HG03108 (cell line): ENCODE measurements at regions not wholly inside any gene's neighbourhood (a gene's known extent, or its start where the extent isn't known, plus 50 kb on each side); places are given as distances from the start of the nearest gene placed in this dataset.
A peak's percentile ranks its signal among the peaks of the same experiment; 100 is the strongest.
"Not testable (repeated sequence)": the region's sequence is repeated elsewhere in the genome, so short reads cannot be mapped to it uniquely, and the experiment has no call there.

ENCODE experiments used
- ATAC-seq: cut with Tn5 transposase; IDR thresholded peaks from one replicate; pipeline ENCODE4 v1.9.1; 2021; ENCODE audit warnings: moderate library complexity; ENCODE audit not compliant: unreplicated experiment

GRCh38 chr5:63128761-63129160, 550.1 kb downstream of the LRRC70 start:
- ATAC-seq: no peak

GRCh38 chr5:63128018-63128417, 549.4 kb downstream of the LRRC70 start:
- peak; percentile 76 for ATAC-seq

- ATAC-seq: no peak
Observed at GRCh38 chr5:63127054-63127453, 548.4 kb downstream of the LRRC70 start.

GRCh38 chr5:63125862-63126261, 547.2 kb downstream of the LRRC70 start:
- peak; percentile 63 for ATAC-seq

DNA sequence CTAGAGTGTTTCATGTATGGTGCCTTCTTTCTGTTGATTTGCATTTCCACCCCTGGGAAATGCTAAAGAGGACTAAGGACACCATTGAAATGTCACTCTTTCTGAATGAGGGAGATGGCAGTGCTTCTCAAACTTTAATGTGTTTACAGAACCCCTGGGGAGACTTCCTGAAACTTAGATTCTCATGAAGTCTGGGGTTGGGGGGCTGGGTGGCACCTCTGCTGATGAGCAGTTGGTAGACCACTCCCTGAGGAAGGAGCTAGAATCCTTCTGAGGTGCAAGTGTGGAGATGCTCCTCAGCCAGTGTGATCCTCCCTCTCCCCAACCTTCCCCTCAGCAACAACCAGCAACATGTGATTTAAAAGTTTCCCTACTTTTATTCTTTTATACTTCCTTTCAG, 546.8 kb downstream of the LRRC70 start:
- no peak for ATAC-seq

DNA sequence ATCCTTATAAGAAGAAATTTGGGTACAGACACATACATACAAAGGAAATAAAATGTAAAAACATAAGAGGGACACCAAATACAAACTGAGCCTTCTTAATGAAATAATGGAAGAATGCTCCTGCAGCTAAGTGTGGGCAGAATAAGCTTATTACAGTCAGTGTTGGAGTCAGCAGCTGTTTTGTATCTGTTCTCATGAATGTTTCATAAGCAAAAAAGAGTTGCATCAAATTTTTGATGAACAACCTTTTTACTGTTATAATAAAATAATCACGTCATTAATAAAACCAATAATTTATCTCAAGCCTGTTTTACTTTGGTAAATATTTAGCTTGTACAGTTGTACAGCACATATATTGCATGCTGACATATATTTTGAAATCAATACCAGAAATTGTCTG, 545.6 kb downstream of the LRRC70 start:
- ATAC-seq: no peak

GRCh38 chr5:63121471-63121870, 542.9 kb downstream of the LRRC70 start:
- no peak for ATAC-seq

- no peak for ATAC-seq
Observed at GRCh38 chr5:63118221-63118620, 539.6 kb downstream of the LRRC70 start.

DNA sequence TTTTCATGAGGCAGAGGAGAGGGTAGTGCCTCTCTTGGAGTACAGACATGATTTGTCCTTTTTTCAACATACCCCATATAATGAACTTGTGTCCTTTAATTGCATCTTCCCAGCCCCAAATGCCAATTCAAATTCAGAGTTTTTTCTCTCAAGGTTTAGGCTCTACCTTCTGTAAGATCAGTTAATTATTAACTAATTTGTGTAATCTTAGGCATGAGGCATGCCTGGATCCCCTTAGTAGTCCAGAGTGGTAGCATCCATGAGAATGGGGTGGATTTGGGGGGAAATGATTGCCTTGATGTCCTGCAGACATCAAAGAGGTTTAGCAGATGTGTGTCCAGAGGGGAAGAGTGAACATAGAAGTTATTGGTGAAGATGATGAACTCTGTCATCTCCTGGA, 533.3 kb downstream of the LRRC70 start:
- ATAC-seq: no peak

DNA sequence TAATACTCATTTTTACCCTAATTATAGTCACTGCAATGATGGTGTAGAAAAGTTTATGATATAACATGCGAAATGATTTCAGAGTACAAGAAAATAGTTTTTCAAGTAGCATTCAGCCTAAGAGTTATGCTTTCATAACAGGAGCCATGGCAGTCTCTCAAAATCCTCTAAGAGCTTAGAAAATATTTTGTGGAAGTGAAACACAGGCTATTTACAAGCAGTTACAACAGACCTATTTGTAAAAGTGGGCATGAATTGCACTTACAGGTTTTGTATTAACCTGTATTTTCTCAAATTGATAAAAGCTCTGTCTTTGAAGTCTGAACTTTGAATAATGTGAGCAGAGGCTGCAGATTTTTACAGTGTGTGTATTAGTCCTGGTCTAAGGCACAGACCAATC, 523.3 kb downstream of the LRRC70 start:
- no peak for ATAC-seq

DNA sequence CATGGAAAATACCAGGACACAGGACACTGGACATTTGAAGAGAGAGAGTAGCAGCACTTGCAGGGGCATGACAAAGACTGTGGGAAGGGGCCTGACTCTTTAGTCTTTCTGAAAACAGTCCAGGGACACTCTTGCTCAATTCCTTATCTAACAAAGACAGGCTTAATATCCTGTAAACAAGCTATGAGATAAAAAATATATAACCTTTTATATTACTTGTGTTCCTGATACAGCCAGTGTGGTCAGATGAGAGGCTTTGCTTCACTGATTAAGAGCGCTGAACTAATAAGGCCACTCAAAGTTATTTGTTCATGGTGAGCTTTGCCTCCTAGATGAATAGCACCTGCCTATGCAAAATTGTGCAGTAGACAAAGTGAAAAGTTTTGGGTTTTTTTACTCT, 518.7 kb downstream of the LRRC70 start:
- no peak for ATAC-seq

DNA sequence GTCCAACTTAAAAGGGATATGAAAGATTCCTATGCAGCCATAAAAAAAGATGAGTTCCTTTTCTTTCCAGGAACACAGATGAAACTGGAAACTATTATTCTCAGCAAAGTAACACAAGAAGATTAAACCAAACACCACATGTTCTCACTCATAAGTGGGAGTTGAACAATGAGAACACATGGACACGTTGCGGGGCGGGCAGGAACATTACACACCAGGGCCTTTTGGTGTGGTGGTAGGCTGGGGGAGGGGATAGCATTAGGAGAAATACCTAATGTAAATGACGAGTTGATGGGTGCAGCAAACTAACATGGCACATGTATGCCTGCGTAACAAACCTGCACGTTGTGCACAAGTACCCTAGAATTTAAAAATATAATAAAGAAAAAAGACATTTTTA, 516.1 kb downstream of the LRRC70 start:
- ATAC-seq: no peak

DNA sequence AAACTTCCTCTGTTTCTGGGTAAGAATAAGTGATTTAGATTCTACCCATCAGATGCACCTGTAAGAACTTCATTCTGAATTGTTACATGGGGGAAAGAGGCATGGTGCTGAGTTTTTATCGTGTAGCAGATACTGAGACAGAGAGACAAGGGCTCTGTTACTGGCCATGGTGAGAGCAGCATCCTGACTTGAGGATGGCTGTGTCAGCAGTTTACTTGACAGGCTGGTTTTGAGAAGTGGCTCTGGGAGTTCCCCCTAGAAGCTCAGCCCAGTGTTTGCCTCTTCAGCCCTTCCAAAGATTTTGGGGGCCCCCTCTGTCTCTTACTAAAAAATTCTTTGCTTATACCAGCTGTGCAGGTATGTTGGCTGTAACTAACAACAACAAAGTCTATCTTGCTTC, 510.5 kb downstream of the LRRC70 start:
- no peak for ATAC-seq

DNA sequence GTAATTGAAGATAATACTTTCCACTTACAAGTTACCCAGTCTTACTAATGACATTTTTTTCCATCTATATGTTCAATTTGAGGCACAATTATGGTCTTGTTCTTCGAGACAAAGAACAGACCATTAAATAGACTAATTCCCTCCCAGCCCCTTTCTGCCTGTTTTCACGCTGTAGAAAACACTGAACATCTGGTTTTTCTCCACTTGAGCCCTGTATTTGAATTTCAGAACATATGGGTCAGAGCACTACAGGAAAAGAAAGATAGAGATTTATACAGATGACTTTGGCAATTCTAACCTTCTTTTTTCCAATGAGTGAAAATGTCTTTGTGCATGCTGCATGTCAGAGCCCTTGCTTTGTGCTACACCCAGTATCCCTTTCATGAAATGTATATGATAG, 506.9 kb downstream of the LRRC70 start:
- ATAC-seq: no peak

DNA sequence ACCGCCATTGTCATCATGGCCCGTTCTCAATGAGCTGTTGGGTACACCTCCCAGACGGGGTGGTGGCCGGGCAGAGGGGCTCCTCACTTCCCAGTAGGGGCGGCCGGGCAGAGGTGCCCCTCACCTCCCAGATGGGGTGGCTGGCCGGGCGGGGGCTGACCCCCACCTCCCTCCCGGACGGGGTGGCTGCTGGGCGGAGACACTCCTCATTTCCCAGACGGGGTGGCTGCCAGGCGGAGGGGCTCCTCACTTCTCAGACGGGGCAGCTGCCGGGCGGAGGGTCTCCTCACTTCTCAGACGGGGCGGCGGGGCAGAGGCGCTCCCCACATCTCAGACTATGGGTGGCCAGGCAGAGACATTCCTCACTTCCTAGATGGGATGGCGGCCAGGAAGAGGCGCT, 505.1 kb downstream of the LRRC70 start:
- ATAC-seq: not testable (repeated sequence)

DNA sequence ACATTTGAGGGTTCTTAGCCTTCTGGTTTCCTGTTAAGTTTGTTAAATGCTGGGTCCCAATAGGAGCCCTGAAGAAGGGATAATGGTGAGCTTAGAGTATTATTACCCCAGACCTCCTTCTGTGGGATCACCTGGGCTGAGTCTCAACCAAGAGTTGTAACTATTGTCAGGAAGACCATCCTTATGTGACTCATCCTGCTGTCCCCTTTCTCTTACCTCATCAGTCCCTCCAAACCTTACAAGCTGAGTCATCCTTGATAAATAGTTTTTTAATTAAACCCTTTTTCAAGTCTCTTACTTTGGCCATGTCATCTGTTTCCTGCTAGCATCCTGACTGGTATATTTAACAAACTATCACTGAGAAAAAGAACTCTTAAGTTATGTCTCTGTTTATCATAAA, 502.8 kb downstream of the LRRC70 start:
- ATAC-seq: no peak

- ATAC-seq: no peak
Observed at GRCh38 chr5:63070001-63070400, 491.4 kb downstream of the LRRC70 start.

- ATAC-seq: no peak
Observed at GRCh38 chr5:63055421-63055820, 476.8 kb downstream of the LRRC70 start.

DNA sequence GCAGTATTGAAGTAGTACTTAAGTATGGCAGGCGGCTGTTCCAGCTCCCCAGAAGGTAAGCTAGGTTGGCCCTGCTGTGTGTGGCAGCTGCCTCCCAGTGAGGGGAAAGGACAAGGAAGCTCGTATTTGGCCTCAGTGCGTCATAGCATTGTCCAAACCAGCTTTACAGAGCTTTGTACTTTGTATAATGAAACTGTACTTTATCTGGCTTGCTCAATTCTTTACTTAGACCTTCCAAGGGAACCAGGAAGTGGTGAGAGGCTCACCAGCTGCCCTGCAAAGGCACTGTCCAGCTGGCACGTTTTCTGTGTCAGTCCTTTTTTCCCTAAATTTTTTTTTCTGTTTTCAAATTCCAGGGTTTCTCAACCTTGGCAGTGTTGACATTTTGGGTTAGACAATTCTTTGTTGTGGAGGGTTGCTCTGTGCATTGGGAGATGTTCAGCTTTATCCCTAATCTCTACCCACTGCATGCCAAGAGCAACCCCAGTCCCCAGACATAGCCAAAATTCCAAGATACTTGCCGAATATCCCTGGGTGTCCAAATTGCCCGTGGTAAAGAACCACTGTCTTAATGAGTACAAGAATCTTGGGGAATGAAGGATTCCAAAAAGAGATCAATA, 474.5 kb downstream of the LRRC70 start:
- no peak for ATAC-seq

- no peak for ATAC-seq
Observed at GRCh38 chr5:63050916-63051315, 472.3 kb downstream of the LRRC70 start.

GRCh38 chr5:63049935-63050334, 471.3 kb downstream of the LRRC70 start:
- ATAC-seq: no peak

DNA sequence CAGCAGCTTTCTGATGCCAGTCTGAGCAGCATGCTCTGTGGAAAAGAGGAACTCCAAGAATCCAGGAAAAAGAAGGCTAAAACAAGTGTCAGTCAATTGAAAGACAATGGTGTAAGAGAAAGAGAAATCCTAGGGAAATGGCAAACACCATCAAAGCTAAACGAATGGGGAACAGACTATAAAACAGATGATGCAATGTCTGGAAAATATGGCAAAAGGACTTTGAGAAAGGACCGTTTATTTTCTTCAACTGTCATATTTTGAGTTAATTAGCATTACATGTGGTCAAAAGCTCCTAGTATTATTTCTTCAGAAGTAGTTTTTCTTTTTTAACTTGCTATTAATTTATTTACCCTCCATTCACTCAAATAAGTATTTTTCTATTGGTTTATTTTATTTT, 465.2 kb downstream of the LRRC70 start:
- no peak for ATAC-seq

- no peak for ATAC-seq
Observed at GRCh38 chr5:63032343-63032742, 453.7 kb downstream of the LRRC70 start.

DNA sequence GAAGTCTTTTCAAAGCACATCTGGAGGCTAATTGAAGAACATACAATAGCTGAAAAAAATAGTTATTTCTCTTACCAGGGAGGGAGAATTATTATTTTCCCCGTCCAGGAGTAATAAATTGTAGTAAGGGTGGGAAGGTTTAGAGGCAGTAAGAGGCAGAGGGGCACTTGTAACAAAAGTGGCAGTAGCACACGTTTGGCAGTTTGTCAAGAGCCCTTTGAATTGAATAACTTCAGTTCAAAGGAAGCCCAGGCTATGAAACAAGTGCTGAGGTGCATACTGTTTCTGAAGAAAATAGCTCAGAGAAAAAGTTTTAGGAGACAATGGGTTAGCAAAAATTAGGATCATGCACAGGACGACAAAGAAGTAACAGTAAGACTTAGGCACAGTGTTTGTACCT, 451.3 kb downstream of the LRRC70 start:
- ATAC-seq: no peak
